HG02840 (cell line): ENCODE measurements at regions not wholly inside any gene's neighbourhood (a gene's known extent, or its start where the extent isn't known, plus 50 kb on each side); places are given as distances from the start of the nearest gene placed in this dataset.
"Not testable (repeated sequence)": the region's sequence is repeated elsewhere in the genome, so short reads cannot be mapped to it uniquely, and the experiment has no call there.

Source experiments
- ATAC-seq: cut with Tn5 transposase; IDR thresholded peaks from one replicate; pipeline ENCODE4 v1.9.1; 2021; ENCODE audit warnings: mild to moderate bottlenecking, moderate library complexity, moderate number of reproducible peaks; ENCODE audit not compliant: unreplicated experiment, low FRiP score

GRCh38 chr2:131636704-131637308, 109.1 kb downstream of the CCDC74A start:
- ATAC-seq: not testable (repeated sequence)

- not testable (repeated sequence) for ATAC-seq
Measured at GRCh38 chr2:131639001-131639620, 111.4 kb downstream of the CCDC74A start.

- ATAC-seq: no peak
Measured at GRCh38 chr2:131641414-131642206, 113.9 kb downstream of the CCDC74A start.

- not testable (repeated sequence) for ATAC-seq
Measured at GRCh38 chr2:131643180-131643579, 115.5 kb downstream of the CCDC74A start.

- no peak for ATAC-seq
Measured at GRCh38 chr2:131645177-131645765, 117.6 kb downstream of the CCDC74A start.

- not testable (repeated sequence) for ATAC-seq
Measured at GRCh38 chr2:131646220-131646619, 118.5 kb downstream of the CCDC74A start.

- no peak for ATAC-seq
Measured at GRCh38 chr2:131646669-131647297, 119.1 kb downstream of the CCDC74A start.

GRCh38 chr2:131648565-131648964, 120.9 kb downstream of the CCDC74A start:
- not testable (repeated sequence) for ATAC-seq

- not testable (repeated sequence) for ATAC-seq
Measured at GRCh38 chr2:131652246-131652645, 124.6 kb downstream of the CCDC74A start.

GRCh38 chr2:131654107-131654506, 126.4 kb downstream of the CCDC74A start:
- ATAC-seq: not testable (repeated sequence)

GRCh38 chr2:131656816-131657633, 129.3 kb downstream of the CCDC74A start:
- no peak for ATAC-seq

GRCh38 chr2:131657895-131658768, 130.4 kb downstream of the CCDC74A start:
- no peak for ATAC-seq

- ATAC-seq: no peak
Measured at GRCh38 chr2:131658769-131659131, 131.1 kb downstream of the CCDC74A start.

- ATAC-seq: no peak
Measured at GRCh38 chr2:131659168-131659572, 131.5 kb downstream of the CCDC74A start.

GRCh38 chr2:131661101-131661782, 133.6 kb downstream of the CCDC74A start:
- not testable (repeated sequence) for ATAC-seq

GRCh38 chr2:131661884-131662535, 134.3 kb downstream of the CCDC74A start:
- not testable (repeated sequence) for ATAC-seq

- not testable (repeated sequence) for ATAC-seq
Measured at GRCh38 chr2:131663501-131663900, 135.8 kb downstream of the CCDC74A start.

GRCh38 chr2:131665716-131666115, 138.0 kb downstream of the CCDC74A start:
- ATAC-seq: not testable (repeated sequence)
